ENCODE measurements at regions not wholly inside any gene's neighbourhood (a gene's known extent, or its start where the extent isn't known, plus 50 kb on each side); places are given as distances from the start of the nearest gene placed in this dataset.

GRCh38 chr9:22279636-22280035 is 167.0 kb upstream of the DMRTA1 start:
- TF ChIP-seq CTCF (conservative IDR thresholded peaks at IDR 0.05 in 1 of 2, IDR thresholded peaks at IDR 0.05 in 1 of 2; ENCODE audit: extremely low read depth in 1 of 2, insufficient read depth in 1 of 2, low read depth in 1 of 2, low read length in 2 of 2) (no peak), EZH2 (IDR thresholded peaks at IDR 0.05; ENCODE audit: borderline replicate concordance, low read length) (no peak)
